Testis (tissue), 2 donors: ENCODE measurements at regions not wholly inside any gene's neighbourhood (a gene's known extent, or its start where the extent isn't known, plus 50 kb on each side); places are given as distances from the start of the nearest gene placed in this dataset.

Experiments used
- DNase-seq: peaks from one replicate; pipeline ENCODE4 v3.0.0-alpha.2; 2019
- H3K27ac ChIP-seq, 2 donors: fragments of 200-600 bp; sonication (generic); one replicate each; pipeline ENCODE4 v1.5.1; 2019
- H3K27me3 ChIP-seq: fragments of 200-600 bp; sonication (generic); one replicate; pipeline ENCODE4 v1.5.1; 2019
- H3K36me3 ChIP-seq: fragments of 200-600 bp; sonication (generic); one replicate; pipeline ENCODE4 v1.5.1; 2017; ENCODE audit warnings: low read depth; ENCODE audit errors: missing control alignments
- H3K4me1 ChIP-seq: fragments of 200-600 bp; sonication (generic); one replicate; pipeline ENCODE4 v1.5.1; 2019
- H3K4me3 ChIP-seq, 2 donors: fragments of 200-600 bp; sonication (generic); one replicate each; pipeline ENCODE4 v1.5.1; 2017 to 2019
- H3K9me3 ChIP-seq: fragments of 200-600 bp; sonication (generic); one replicate; pipeline ENCODE4 v1.5.1; 2017
- CTCF ChIP-seq, 3 experiments: fragments of 450-650 bp in 2 of 3; fragments of 200-600 bp in 1 of 3; sonication (generic) in 1 of 3; IDR thresholded peaks; one replicate each; pipeline ENCODE4 v1.5.1; 2016 to 2019; ENCODE audit warnings: antibody characterized with exemption in 3 of 3, mild to moderate bottlenecking in 2 of 3, moderate library complexity in 1 of 3
- POLR2A ChIP-seq: fragments of 450-650 bp; IDR thresholded peaks from one replicate; pipeline ENCODE4 v1.6.1; 2017; ENCODE audit warnings: antibody characterized with exemption, mild to moderate bottlenecking, moderate library complexity
- WGBS, 2 donors: methylation state at CpG; one replicate each; pipeline ENCODE4 v1.1.5; 2018; 5-methylcytosine and 5-hydroxymethylcytosine counted together
- intact Hi-C: fragments of 100-400 bp; cut with DNase I; formaldehyde crosslinking; loops from one replicate; pipeline ENCODE4 v1.15.1; 2023; ENCODE audit warnings: low total_unique reads

GRCh38 chr22:48057116-48057835, 1294.8 kb downstream of the TBC1D22A start:
- 84 to 86% methylated on average over 22 of the region's 22 CpGs for WGBS, 2 donors
- no peaks in the 10 kb centered on the region for H3K9me3 ChIP-seq
- no peaks in the 10 kb centered on the region for H3K4me1 ChIP-seq
- H3K27ac ChIP-seq: no peak overlapping the region
- no peak overlapping the region for H3K4me3 ChIP-seq
- DNase-seq: no peak
- intact Hi-C loops: no loop called here
- no peak for TF ChIP-seq POLR2A
- TF ChIP-seq CTCF (IDR thresholded peaks at IDR 0.05): no peak
- H3K27me3 ChIP-seq: no peaks in the 10 kb centered on the region
- no peaks in the 10 kb centered on the region for H3K36me3 ChIP-seq

GRCh38 chr22:48055827-48056226, 1293.4 kb downstream of the TBC1D22A start:
- Histone ChIP-seq H3K27me3 (no peaks in the 10 kb centered on the region), H3K9me3 (no peaks in the 10 kb centered on the region), H3K36me3 (no peaks in the 10 kb centered on the region), H3K4me1 (no peaks in the 10 kb centered on the region), H3K4me3 (no peak overlapping the region), H3K27ac (no peak overlapping the region)
- TF ChIP-seq CTCF (IDR thresholded peaks at IDR 0.05) (no peak), POLR2A (no peak)
- WGBS, 2 donors: 78 to 91% methylated on average over 11 of the region's 11 CpGs
- intact Hi-C loops: no loop called here
- DNase-seq: no peak

DNA sequence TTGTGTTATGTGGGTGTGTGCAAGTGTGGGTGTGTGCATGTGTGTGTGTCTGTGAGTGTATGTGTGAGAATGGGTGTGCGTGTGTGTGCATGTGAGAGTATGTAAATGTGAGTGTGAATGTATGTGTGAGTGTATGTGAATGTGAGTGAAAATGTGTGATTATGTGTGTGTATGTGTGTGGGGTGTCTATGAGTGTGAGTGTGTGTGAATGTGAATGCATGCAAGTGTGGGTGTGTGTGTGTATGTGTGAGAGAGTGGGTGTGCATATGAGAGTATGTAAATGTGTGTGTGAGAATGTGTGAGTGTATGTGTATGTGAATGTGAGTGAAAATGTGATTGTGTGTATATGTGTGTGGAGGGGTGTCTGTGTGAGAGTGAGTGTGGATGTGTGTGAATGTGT, 1292.7 kb downstream of the TBC1D22A start:
- Histone ChIP-seq H3K36me3 (no peaks in the 10 kb centered on the region), H3K4me1 (no peaks in the 10 kb centered on the region), H3K27me3 (no peaks in the 10 kb centered on the region), H3K9me3 (no peaks in the 10 kb centered on the region), H3K27ac (no peak overlapping the region), H3K4me3 (no peak overlapping the region)
- TF ChIP-seq CTCF (IDR thresholded peaks at IDR 0.05) (no peak), POLR2A (no peak)
- no peak for DNase-seq
- intact Hi-C loops: no loop called here
- 75 to 78% methylated on average over 1 of the region's 1 CpG for WGBS, 2 donors

GRCh38 chr22:48054596-48054995, 1292.1 kb downstream of the TBC1D22A start:
- H3K4me3 ChIP-seq: no peak overlapping the region
- TF ChIP-seq CTCF (IDR thresholded peaks at IDR 0.05): no peak
- no peak for TF ChIP-seq POLR2A
- no peaks in the 10 kb centered on the region for H3K27me3 ChIP-seq
- no peaks in the 10 kb centered on the region for H3K36me3 ChIP-seq
- H3K9me3 ChIP-seq: no peaks in the 10 kb centered on the region
- intact Hi-C loops: no loop called here
- no peaks in the 10 kb centered on the region for H3K4me1 ChIP-seq
- no peak overlapping the region for H3K27ac ChIP-seq
- WGBS, 2 donors: 65 to 80% methylated on average over 14 of the region's 14 CpGs
- DNase-seq: no peak

DNA sequence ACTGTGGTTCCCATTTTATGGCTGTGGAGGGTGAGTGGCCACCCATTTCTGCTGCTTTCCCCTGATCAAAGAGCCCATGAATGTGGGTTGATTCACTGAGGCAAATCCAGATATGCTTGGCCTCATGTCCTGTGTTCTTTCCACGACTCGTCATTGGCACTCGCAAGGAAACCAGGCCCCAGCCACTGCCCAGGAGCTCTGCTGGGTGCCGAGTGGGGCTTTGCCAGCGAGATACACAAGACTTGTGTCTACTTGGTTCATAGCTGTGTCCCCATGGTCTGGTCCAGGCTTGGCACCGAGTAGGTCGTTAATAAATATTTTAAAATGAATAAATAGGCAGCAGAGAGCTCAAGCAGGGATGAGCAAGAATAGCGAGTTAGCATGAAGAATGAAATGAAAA, 1291.5 kb downstream of the TBC1D22A start:
- H3K27me3 ChIP-seq: no peaks in the 10 kb centered on the region
- H3K4me3 ChIP-seq: no peak overlapping the region
- no peaks in the 10 kb centered on the region for H3K36me3 ChIP-seq
- H3K27ac ChIP-seq: no peak overlapping the region
- TF ChIP-seq POLR2A (no peak), CTCF (IDR thresholded peaks at IDR 0.05) (no peak)
- H3K4me1 ChIP-seq: no peaks in the 10 kb centered on the region
- no peak for DNase-seq
- intact Hi-C loops: no loop called here
- 86 to 88% methylated on average over 7 to 8 of the region's 8 CpGs for WGBS, 2 donors
- H3K9me3 ChIP-seq: no peaks in the 10 kb centered on the region
